Mammary epithelial cell (primary cell): ENCODE measurements at regions not wholly inside any gene's neighbourhood (a gene's known extent, or its start where the extent isn't known, plus 50 kb on each side); places are given as distances from the start of the nearest gene placed in this dataset.

Experiments used
- CTCF ChIP-seq, 2 donors: IDR thresholded peaks in 1 of 2; conservative IDR thresholded peaks in 1 of 2; 2 replicates each; pipeline ENCODE4 v1.5.1; 2011 to 2012; ENCODE audit warnings: inconsistent platforms in 2 of 2, low read length in 2 of 2, mild to moderate bottlenecking in 2 of 2, control low read depth in 1 of 2, low read depth in 1 of 2; ENCODE audit not compliant: insufficient read depth in 1 of 2; ENCODE audit errors: extremely low read depth in 1 of 2
- EZH2 ChIP-seq: IDR thresholded peaks from 2 replicates; pipeline ENCODE4 v1.6.1; 2012; ENCODE audit warnings: low read length, inconsistent platforms, borderline replicate concordance

DNA sequence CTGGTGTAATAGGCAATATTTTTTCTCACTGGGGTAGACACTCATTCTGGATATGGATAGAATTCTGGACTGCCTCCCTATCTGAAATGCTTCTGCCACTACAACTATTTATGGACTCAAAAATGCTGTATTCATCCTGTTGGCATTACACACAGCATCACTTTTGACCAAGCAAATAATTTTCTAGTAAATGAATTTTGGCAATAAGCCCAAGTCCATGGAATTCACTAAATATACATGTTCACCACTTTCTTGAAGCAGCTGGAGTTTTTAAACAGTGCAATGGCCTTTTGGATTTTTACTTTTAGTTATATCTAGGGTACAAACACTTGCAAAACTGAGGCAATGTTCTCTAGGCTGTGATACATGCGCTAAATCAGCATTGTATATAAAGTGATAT lies 724.9 kb upstream of the EDIL3 start:
- no peak for TF ChIP-seq CTCF (conservative IDR thresholded peaks at IDR 0.05 in 1 of 2, IDR thresholded peaks at IDR 0.05 in 1 of 2; ENCODE audit: extremely low read depth in 1 of 2, insufficient read depth in 1 of 2, low read depth in 1 of 2, low read length in 2 of 2)
- no peak for TF ChIP-seq EZH2
